Occipital lobe (tissue), 1 donor: ENCODE measurements at regions not wholly inside any gene's neighbourhood (a gene's known extent, or its start where the extent isn't known, plus 50 kb on each side); places are given as distances from the start of the nearest gene placed in this dataset.

Experiments used
- DNase-seq: peaks from one replicate; lab custom pipeline; 2025; lab: John Stamatoyannopoulos, UW

GRCh38 chr3:28947751-28948150, 333.1 kb upstream of the RBMS3 start:
- no peak for DNase-seq

GRCh38 chr3:28948685-28949084, 332.2 kb upstream of the RBMS3 start:
- DNase-seq: no peak

GRCh38 chr3:28949580-28949979, 331.3 kb upstream of the RBMS3 start:
- no peak for DNase-seq

GRCh38 chr3:28950614-28951013, 330.3 kb upstream of the RBMS3 start:
- no peak for DNase-seq

- no peak for DNase-seq
These were observed 328.9 kb upstream of the RBMS3 start for GRCh38 chr3:28951772-28952556.

- no peak for DNase-seq
These were observed 322.2 kb upstream of the RBMS3 start for GRCh38 chr3:28958656-28959055.

- no peak for DNase-seq
These were observed 309.7 kb upstream of the RBMS3 start for GRCh38 chr3:28971156-28971555.

GRCh38 chr3:28972921-28973320, 307.9 kb upstream of the RBMS3 start:
- no peak for DNase-seq

- no peak for DNase-seq
These were observed 307.3 kb upstream of the RBMS3 start for GRCh38 chr3:28973609-28974008.

- no peak for DNase-seq
These were observed 302.8 kb upstream of the RBMS3 start for GRCh38 chr3:28978092-28978491.

GRCh38 chr3:28980131-28980530, 300.7 kb upstream of the RBMS3 start:
- no peak for DNase-seq

GRCh38 chr3:28980631-28981030, 300.2 kb upstream of the RBMS3 start:
- DNase-seq: no peak

- DNase-seq: no peak
These were observed 298.0 kb upstream of the RBMS3 start for GRCh38 chr3:28982906-28983305.

GRCh38 chr3:28986922-28987321, 293.9 kb upstream of the RBMS3 start:
- DNase-seq: no peak

GRCh38 chr3:28989646-28990089, 291.2 kb upstream of the RBMS3 start:
- DNase-seq: no peak

- DNase-seq: no peak
These were observed 286.5 kb upstream of the RBMS3 start for GRCh38 chr3:28994161-28994905.

- no peak for DNase-seq
These were observed 275.8 kb upstream of the RBMS3 start for GRCh38 chr3:29004885-29005599.

GRCh38 chr3:29005862-29006261, 275.0 kb upstream of the RBMS3 start:
- no peak for DNase-seq

- no peak for DNase-seq
These were observed 269.4 kb upstream of the RBMS3 start for GRCh38 chr3:29011441-29011840.

- no peak for DNase-seq
These were observed 268.9 kb upstream of the RBMS3 start for GRCh38 chr3:29011966-29012365.

- no peak for DNase-seq
These were observed 257.9 kb upstream of the RBMS3 start for GRCh38 chr3:29022976-29023375.

- no peak for DNase-seq
These were observed 254.6 kb upstream of the RBMS3 start for GRCh38 chr3:29026286-29026685.
